Renal cortical epithelial cell (primary cell): ENCODE measurements at regions not wholly inside any gene's neighbourhood (a gene's known extent, or its start where the extent isn't known, plus 50 kb on each side); places are given as distances from the start of the nearest gene placed in this dataset.
"Not testable (repeated sequence)": the region's sequence is repeated elsewhere in the genome, so short reads cannot be mapped to it uniquely, and the experiment has no call there.

ENCODE experiments used
- DNase-seq: peaks from one replicate; pipeline ENCODE4 v3.0.0-alpha.2; 2011; ENCODE audit warnings: low read depth

DNA sequence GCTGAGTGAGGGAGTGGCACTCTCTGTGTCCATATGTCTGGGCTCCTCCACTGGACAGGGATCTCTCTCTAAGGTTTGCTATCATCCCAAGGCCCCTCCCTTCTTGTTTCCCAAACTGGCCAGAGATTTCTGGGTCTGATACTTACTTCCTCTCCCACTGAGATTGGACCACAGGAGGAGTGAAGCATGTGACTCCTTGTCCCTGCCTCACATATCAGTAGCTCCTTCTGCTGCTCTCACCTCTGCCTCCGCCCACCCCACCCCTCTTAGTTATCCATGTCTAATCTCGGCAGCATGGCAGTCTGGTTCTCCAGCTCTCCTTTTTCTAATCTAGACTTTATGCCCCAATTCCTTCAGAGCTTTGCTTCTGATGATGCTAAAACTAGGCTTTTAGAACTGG lies 223.1 kb downstream of the RPLP1 start:
- no peak for DNase-seq

DNA sequence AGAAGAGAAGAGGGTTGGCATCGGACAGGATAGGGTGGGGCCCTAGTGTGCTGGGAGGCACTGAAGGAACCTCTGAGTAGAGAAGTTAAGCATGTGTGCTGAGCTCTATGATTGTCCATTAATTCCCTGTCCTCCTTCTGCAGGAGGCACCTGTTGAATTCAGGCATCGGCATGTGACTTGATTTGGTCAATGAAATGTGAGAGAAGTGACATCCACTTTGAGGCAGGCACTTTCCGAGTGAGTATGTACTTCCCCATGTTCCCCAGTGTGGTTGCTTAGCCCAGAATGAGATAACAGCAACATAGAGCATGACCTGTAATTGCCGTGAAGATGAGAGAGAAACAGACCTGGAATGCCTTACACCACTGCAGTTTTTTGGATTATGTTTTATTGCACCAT lies 224.8 kb downstream of the RPLP1 start:
- DNase-seq = no peak

DNA sequence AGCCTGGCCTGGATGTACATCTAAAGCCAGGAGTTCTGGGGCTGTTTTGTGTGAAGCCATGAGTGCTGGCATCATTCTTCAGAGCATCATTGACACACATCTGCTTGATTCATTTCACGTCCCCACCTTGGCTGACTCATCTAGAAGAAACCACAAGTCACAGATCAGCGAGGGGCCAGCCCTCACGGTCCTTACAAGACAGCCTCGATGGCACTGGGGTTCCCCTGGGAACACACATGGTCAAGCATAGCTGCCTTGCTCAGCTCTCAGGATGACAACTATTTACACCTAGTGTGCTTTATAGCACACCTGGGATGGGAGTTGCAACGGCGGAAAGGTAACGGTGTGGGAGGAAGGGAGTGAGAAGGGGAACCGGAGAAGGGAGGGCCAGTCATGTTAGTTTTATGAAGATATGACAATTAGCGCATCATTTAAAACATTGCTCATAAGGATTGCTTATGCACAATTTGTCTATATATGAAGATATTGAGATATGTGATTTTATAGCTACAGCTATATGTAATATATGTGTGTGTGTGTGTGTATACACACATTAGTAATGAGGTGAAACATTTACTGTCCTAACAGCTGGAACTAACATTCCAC lies 227.1 kb downstream of the RPLP1 start:
- DNase-seq = no peak

DNA sequence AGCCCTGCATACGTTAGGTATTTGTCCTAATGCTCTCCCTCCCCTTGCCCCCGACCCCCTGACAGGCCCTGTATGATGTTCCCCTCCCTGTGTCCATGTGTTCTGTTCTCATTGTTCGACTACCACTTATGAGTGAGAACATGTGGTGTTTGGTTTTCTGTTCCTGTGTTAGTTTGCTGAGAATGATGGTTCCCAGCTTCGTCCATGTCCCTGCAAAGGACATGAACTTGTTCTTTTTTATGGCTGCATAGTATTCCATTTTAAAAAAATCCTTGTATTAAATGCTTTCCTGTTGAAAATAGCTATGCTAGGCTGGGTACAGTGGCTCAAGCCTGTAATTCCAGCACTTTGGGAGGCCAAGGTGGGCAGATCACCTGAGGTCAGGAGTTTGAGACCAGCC lies 232.2 kb downstream of the RPLP1 start:
- not testable (repeated sequence) for DNase-seq

DNA sequence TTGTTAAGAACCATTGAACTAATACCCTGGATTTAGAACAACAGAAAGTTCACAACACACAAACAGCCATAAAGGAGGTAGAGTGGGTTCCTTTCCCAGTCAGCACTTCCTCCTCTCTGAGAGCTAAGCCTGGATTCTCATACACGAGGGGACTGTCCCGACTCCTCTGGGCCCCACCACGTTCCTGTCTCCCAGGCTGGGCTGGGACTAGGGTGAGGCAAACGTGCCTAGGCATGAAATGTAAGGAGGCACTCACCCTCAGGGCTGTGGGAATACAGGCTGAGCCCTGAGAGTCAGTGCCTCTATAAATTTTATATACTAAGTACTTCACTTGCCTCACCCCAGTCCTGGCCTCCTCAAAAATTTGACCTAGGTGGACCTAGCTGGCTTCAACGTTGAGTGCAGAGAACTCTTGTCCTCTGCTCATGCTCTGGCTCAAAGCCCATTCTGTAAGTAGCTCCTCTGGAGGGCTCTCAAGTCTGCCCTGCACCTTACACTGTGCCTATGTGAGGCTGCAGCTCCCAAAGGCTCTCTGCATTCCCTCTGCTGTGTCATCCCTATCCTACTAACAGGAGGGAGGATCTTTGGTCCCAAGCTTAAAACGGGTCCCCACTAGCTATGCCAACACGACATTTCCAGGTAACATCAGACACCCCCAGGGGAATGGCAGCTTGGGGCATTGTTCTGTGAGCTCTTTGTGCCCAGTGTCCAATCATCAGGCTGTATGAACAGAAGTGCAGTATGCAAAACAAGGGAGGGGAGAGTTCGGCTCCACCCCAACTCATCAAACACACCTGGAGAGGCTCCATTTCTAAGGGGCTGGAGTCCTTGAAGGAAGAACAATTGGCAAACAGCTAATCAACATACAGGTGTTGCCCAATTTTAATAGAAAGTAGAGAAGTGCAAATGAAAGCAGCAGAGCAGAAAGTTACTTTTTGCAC lies 233.2 kb downstream of the RPLP1 start:
- DNase-seq = no peak

DNA sequence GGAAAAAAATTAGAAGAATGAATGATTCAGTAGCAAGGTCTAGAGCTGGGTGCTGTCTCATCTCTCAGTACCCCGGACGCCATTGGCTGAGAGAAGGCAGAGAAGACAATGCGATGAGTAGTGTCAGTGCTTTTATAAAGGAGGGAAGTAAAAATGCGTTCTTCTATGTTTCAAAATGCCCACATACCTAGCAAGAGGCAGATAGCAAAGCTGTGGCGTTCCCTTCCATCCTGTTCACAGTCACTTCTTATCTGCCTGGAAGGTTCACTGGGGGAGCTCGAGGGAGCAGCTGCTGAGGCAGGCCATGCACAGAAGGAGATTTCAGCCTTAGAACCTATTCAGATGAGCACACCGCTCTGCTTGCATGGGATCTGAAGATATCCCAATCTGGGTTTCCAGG lies 234.0 kb downstream of the RPLP1 start:
- DNase-seq = no peak

DNA sequence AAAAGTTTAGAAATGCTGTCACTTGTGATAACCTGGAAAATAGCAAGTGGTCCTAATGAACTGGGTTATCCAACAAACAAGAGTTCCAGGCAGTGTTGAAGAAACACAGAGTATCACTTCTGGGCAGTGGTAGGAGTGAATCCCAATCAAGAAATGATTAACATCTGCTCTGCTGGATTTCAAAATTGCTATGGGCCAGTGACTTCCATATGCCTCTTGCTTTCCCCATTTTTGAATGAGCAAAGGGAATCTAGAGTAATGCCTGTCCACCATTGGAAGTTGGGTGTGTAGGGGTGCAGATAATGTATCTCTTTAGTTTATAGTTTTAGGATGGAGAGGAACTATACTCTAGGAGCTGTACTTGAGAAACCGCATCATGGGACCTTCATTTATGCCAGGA lies 236.5 kb downstream of the RPLP1 start:
- DNase-seq = no peak

DNA sequence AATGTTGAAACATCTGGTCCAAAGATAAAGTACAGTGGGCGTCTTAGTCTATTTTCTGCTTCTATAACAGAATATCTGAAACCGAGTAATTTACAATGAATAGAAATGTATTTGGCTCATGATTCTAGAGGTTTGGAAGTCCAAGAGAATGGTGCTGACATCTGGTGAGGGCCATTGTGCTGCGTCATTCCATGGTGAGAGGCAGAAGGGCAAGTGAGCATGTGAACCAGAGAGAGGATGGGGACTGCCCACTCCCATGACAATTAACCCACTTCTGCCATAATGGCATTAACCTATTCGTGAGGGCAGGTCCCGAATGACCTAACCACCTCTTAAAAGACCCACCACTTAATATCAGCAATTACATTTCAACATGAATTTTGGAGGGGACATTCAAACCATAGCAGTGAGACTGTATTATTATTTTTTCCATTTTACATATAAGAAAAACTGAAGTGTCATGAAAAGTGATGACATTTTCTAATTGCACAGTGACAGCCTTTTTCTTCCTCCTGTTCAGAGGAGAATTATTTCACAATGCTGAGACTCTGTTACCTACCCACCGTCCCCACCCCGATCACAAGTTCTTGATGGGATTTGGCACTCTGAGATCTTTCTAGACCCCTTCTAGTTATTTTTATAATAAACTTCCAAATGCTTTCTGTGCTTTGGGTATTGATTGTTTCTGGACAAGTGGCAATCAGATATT lies 238.8 kb downstream of the RPLP1 start:
- DNase-seq = no peak

DNA sequence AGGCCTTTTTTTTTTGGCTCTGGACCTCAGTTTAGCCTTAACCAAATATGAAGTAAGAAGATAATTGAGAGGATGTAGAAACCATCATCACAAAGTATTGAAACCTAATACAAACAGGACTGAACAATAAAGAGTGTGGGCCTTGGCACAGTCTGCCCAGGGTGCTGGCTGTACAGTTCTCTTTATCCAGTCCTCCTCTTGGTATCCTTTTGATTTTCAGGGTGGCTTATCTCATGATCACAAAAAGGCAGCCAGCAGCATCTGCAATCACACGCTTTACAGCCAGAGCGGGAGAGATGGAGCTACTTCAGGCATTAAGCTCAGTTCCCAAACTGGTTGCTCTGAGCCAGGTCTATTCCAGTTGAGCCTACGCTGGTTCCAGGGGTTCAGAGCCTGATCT lies 239.7 kb downstream of the RPLP1 start:
- no peak for DNase-seq

DNA sequence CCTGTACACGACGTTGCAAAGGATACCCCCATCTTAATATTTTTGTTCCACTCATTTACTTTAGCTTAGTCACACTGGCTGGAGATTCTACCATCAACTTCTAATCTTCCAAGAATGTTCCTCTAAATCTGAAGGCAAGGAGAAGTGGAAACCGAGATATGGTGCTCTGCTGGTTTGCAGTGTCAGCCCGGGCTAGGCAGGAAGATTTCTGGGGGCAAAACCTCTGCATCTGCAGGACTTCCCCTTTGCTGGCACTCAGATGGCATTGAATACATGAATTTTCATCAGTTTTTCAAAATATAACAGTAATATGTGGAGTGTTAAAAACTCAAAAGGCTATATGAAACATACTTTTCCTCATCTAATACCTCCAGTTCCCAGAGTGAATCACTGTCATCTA lies 240.4 kb downstream of the RPLP1 start:
- no peak for DNase-seq

DNA sequence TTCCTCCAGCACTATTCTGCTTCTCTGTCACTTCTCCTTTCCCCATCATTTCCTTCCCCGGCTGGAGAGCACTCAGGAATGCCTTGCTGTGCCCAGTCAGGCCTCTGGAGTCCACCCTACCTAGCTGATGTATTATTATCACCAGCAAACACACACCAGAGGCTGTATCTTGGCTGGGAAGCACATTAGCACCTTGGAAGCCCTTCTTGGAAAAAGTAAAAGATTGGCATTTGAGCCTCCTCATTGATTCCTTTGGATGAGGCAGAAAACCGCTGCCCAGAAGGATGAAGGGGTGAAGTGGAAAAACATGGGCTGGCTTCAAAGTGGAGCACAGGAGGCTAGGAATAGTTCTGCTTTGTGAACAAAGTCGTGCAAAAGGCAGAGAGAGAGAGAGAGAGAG lies 244.3 kb downstream of the RPLP1 start:
- no peak for DNase-seq

DNA sequence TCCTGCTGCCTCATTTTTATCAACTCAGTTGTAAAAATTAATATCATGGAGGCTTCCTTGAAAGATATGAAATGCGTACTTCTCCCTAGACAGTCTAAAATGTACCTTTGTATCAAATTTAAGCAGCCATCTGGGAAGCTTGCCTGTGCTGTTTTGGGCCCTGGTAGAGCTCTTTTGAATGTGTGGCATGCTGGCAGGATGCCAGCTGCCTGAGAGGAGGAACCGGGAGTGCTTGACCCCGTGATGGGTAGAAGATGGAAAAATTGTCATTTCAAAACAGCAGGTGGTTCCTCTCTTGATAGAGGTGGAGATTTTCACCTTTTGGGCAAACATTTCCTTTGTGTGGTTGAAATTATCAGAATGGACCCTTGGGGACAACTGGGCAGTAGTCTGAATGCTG lies 245.3 kb downstream of the RPLP1 start:
- no peak for DNase-seq

DNA sequence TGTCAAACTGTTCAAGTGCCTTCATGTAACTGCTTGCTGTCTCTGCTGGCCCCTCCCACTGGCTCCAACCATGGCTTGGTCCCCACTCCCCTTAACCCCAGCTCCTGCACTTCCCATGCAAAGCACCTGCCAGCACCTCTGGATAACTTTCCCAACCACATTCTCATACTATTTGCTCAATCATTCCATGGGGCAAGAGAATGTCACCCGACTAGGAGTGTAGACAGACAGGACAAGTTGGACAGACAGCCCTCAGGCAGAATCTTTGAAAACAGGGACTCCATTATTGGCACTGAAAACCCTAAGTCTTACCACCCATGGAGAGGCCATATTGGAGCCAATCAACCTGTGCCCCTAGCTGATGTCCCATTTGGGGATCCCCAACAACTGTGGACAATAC lies 246.5 kb downstream of the RPLP1 start:
- DNase-seq = no peak

DNA sequence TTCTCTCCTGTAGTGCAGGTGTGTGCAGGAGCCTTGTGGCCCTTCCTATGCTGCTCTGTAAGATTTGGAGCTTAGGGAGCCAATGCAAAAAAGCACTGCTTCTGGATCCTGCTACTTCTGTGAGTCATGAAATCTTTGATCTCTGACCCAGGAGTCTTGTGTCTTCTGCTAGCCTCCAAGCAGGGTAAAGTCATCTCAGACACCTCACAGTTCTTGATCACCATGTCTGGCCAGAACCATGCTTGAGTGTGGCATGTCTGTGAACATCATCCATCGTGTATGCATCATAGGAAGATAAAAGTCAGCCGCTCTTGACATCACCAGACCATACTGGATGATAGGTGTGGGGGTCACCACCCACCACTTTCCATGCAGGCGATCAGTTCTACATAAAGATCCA lies 247.8 kb downstream of the RPLP1 start:
- DNase-seq = no peak

DNA sequence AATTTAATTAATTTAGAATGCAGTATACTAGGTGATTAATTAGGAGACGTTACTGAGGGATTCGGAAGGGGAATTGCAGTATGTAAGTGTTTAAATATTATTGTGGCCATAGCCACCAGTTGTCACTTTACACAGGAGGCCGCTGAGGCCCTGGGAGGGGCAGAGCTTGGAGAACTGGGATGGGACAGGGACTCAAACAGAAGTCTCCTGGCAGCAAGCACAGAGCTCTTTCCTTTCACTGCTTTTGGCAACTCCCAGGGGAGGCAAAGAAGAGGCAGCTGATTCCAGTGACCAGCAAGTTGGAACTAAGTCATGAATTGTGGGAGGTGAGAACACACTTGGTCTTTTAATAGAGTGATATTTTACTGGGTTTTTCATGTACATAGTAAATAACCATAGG lies 248.6 kb downstream of the RPLP1 start:
- DNase-seq = no peak

DNA sequence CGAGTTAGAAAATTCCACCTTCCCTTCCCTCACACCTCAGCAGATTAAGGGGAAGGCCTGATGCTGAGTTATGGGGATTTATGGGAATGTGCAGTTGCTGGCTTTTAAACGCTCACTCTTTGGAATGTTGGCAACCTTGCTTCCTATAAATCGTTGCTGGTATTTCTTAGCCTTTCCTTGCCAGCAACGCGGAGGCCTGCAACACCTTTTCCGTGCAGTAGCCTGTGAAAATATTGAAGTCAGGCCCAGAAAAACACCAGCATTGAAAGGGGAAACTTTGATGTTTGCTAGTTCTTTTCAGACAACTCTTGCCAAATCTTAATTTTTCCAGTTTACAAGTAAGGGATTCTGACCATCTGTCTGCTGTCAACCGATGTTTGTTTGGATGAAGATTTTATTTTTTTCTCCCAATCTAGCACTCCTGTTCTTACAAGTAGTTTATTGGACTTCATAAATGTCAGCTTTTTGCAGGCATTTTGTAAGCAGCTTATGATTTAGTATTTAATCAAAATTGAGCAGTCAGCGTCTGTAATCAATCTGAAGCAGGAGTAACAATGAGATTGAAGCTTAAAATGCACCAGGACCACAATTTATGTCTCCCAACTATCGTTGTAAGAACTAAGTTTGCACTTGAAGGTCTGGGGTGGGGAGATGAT lies 251.0 kb downstream of the RPLP1 start:
- DNase-seq = peak; percentile 74

DNA sequence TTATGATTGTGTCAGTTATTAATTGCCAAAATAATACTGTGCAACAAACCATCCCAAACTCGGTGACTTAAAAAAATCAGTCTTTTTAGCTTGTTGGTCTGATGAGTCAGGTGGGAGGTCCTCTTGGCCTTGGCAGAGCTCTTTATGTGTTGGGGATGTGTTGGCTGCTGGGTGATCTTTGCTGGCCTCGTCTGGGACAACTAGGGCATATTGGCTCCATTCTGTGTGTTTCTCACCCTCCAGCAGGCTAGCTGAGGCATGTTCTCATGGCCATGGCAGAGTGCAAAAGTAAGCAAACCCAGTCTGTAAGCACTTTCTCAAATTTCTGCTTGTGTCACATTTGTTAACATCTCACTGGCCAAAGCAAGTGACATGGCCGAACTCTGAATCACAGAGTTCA lies 251.6 kb downstream of the RPLP1 start:
- DNase-seq = peak; percentile 16

DNA sequence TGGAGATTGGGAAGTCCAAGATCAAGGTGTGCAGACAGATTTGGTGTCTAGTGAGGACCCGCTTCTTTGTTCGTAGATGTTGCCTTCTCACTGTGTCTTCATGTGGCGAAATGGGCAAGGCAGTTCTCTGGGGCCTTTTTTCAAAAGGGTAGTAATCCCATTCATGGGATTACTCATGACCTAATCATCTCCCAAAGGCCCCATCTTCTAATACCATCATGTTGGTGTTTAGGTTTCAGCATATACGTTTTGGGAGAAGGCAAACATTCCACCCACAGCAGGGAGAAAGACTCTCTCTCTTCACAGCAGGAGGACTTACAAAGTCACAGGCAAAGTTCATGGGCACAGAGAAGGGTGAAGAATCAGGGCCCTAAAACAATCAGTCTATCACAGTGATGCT lies 252.1 kb downstream of the RPLP1 start:
- no peak for DNase-seq

DNA sequence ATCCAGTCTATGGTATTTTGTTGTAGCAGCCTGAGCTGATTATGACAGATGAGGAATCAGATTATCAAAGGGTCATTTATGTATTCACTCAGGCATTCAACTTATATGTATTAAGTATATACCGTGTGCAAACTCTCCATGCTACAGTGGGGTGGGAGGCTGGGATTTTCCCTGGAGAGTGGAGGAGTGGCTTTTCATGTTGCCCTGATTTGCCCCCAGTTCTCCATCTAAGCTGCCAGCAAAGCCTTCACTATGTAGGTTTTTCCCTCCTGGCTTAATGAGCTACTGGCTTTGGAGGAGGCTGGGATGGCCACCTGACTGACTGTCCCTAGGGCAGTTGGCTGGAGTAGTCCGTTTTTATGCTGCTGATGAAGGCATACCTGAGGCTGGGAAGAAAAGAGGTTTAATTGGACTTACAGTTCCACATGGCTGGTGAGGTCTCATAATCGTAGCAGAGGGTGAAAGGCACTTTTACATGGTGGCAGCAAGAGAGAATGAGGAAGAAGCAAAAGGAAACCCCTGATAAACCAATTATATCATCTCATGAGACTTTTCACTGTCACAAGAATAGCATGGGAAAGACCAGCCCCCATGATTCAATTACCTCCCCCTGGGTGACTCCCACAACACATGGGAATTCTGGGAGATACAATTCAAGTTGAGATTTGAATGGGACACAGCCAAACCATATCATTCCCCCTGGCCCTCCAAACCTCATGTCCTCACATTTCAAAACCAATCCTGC lies 253.9 kb downstream of the RPLP1 start:
- no peak for DNase-seq

DNA sequence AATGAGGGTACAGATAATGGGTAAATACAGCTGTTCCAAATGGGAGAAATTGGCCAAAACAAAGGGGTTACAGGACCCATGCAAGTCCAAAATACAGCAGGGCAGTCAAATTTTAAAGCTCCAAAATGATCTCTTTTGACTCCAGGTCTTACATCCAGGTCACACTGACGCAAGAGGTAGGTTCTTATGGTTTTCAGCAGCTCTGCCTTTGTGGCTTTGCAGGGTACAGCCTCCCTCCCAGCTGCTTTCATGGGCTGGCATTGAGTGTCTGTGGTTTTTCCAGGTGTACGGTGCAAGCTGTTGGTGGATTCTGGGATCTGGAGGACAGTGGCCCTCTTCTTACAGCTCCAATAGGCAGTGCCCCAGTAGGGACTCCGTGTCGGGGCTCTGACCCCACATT lies 254.6 kb downstream of the RPLP1 start:
- DNase-seq = not testable (repeated sequence)

DNA sequence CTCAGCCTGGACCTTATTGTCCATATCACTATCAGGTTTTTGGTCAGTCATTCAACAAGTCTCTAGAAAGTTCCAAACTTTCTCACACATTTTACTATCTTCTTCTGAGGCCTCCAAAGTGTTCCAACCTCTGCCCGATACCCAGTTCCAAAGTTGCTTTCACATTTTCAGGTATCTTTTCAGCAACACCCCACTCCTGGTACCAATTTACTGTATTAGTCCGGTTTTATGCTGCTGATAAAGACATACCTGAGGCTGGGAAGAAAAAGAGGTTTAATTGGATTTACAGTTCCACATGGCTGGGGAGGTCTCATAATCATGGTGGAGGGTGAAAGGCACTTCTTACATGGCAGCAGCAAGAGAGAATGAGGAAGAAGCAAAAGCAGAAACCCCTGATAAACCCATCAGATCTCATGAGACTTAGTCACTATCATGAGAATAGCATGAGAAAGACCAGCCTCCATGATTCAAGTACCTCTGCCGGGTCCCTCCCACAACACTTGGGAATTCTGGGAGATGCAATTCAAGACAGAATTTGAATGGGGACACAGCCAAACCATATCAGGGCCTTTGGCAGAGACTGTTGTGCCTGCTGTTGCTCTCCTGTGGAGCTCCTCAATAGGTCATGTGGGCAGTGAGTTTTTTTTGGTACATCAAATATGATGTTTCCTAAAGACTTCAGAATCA lies 256.0 kb downstream of the RPLP1 start:
- DNase-seq = not testable (repeated sequence)
